K562 (cell line): ENCODE measurements at regions not wholly inside any gene's neighbourhood (a gene's known extent, or its start where the extent isn't known, plus 50 kb on each side); places are given as distances from the start of the nearest gene placed in this dataset.

Source experiments
- ATF4 ChIP-seq: fragments of 450-650 bp; formaldehyde crosslinking; IDR thresholded peaks from 2 replicates; pipeline ENCODE4 v1.4.0; 2022; ENCODE audit warnings: mild to moderate bottlenecking, moderate library complexity
- E2F5 ChIP-seq: sonication (generic); formaldehyde crosslinking; IDR thresholded peaks from 2 replicates; pipeline ENCODE4 v1.8.0; 2022; ENCODE audit warnings: mild to moderate bottlenecking, missing genetic modification reagents
- ETV5 ChIP-seq: sonication (generic); formaldehyde crosslinking; IDR thresholded peaks from 2 replicates; pipeline ENCODE4 v1.4.0; 2020; ENCODE audit warnings: low read depth, mild to moderate bottlenecking, missing genetic modification reagents
- LEF1 ChIP-seq: fragments of 450-650 bp; IDR thresholded peaks from 2 replicates; pipeline ENCODE4 v1.6.1; 2016; ENCODE audit warnings: mild to moderate bottlenecking
- NRF1 ChIP-seq, 2 experiments: fragments of 450-650 bp; IDR thresholded peaks in 1 of 2; conservative IDR thresholded peaks in 1 of 2; 2 replicates each; pipeline ENCODE4 v1.6.1; 2014; ENCODE audit warnings: mild to moderate bottlenecking in 2 of 2
- PCBP2 ChIP-seq: fragments of 200-400 bp; formaldehyde crosslinking; IDR thresholded peaks from 2 replicates; pipeline ENCODE4 v1.6.1; 2018; ENCODE audit warnings: low read length, low read depth, mild to moderate bottlenecking, moderate library complexity; ENCODE audit not compliant: poor library complexity, severe bottlenecking
- SLC30A9 ChIP-seq: fragments of 250-450 bp; sonication (Bioruptor Pico); IDR thresholded peaks from 2 replicates; pipeline ENCODE4 v1.8.0; 2022; ENCODE audit warnings: mild to moderate bottlenecking, moderate library complexity
- THRAP3 ChIP-seq: fragments of 450-650 bp; IDR thresholded peaks from 2 replicates; pipeline ENCODE4 v1.6.1; 2016; ENCODE audit warnings: mild to moderate bottlenecking, inconsistent platforms, borderline replicate concordance
- XRCC5 ChIP-seq: fragments of 200-400 bp; formaldehyde crosslinking; IDR thresholded peaks from 2 replicates; pipeline ENCODE4 v1.6.1; 2017; ENCODE audit warnings: low read depth, mild to moderate bottlenecking, low read length
- ZFP91 ChIP-seq: sonication (generic); formaldehyde crosslinking; IDR thresholded peaks from 2 replicates; pipeline ENCODE4 v1.8.0; 2022; ENCODE audit warnings: mild to moderate bottlenecking, missing genetic modification reagents
- ZKSCAN1 ChIP-seq: fragments of 150-350 bp; IDR thresholded peaks from 2 replicates; pipeline ENCODE4 v1.6.1; 2016; ENCODE audit warnings: low read depth, low read length
- ZNF280B ChIP-seq: fragments of 250-450 bp; sonication (Bioruptor Pico); IDR thresholded peaks from 2 replicates; pipeline ENCODE4 v1.5.1; 2021; ENCODE audit warnings: mild to moderate bottlenecking
- TF ChIP-seq, protein P1 (sequence below): fragments of 250-450 bp; sonication (Bioruptor Pico); IDR thresholded peaks from 2 replicates; pipeline ENCODE4 v1.8.0; 2021; ENCODE audit warnings: mild to moderate bottlenecking, moderate library complexity
- TF ChIP-seq, protein P2 (sequence below): fragments of 450-650 bp; IDR thresholded peaks from 2 replicates; pipeline ENCODE4 v1.6.1; 2017; ENCODE audit warnings: antibody characterized with exemption

- TF ChIP-seq, protein P1, sequence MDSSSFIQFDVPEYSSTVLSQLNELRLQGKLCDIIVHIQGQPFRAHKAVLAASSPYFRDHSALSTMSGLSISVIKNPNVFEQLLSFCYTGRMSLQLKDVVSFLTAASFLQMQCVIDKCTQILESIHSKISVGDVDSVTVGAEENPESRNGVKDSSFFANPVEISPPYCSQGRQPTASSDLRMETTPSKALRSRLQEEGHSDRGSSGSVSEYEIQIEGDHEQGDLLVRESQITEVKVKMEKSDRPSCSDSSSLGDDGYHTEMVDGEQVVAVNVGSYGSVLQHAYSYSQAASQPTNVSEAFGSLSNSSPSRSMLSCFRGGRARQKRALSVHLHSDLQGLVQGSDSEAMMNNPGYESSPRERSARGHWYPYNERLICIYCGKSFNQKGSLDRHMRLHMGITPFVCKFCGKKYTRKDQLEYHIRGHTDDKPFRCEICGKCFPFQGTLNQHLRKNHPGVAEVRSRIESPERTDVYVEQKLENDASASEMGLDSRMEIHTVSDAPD (CRISPR knock-in tag), result no peak
- no peak for TF ChIP-seq THRAP3
- no peak for TF ChIP-seq ATF4 (CRISPR knock-in tag)
- TF ChIP-seq, protein P2, sequence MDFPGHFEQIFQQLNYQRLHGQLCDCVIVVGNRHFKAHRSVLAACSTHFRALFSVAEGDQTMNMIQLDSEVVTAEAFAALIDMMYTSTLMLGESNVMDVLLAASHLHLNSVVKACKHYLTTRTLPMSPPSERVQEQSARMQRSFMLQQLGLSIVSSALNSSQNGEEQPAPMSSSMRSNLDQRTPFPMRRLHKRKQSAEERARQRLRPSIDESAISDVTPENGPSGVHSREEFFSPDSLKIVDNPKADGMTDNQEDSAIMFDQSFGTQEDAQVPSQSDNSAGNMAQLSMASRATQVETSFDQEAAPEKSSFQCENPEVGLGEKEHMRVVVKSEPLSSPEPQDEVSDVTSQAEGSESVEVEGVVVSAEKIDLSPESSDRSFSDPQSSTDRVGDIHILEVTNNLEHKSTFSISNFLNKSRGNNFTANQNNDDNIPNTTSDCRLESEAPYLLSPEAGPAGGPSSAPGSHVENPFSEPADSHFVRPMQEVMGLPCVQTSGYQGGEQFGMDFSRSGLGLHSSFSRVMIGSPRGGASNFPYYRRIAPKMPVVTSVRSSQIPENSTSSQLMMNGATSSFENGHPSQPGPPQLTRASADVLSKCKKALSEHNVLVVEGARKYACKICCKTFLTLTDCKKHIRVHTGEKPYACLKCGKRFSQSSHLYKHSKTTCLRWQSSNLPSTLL, result no peak
- TF ChIP-seq SLC30A9 (CRISPR knock-in tag), result no peak
- TF ChIP-seq NRF1 (conservative IDR thresholded peaks at IDR 0.05 in 1 of 2, IDR thresholded peaks at IDR 0.05 in 1 of 2), result peak; percentile 52 to 58; a peak in 3 of 4 replicates
- no peak for TF ChIP-seq LEF1
- TF ChIP-seq E2F5, result no peak
- no peak for TF ChIP-seq PCBP2
- no peak for TF ChIP-seq ETV5 (CRISPR knock-in tag)
- no peak for TF ChIP-seq ZKSCAN1
- TF ChIP-seq XRCC5, result no peak
- TF ChIP-seq ZNF280B (CRISPR knock-in tag), result no peak
- TF ChIP-seq ZFP91 (CRISPR knock-in tag), result no peak
Measured at GRCh38 chr15:31870328-31871165, 159.8 kb upstream of the CHRNA7 start, which contains the start of gene OTUD7A (continued).
